ENCODE measurements at regions not wholly inside any gene's neighbourhood (a gene's known extent, or its start where the extent isn't known, plus 50 kb on each side); places are given as distances from the start of the nearest gene placed in this dataset.

DNA sequence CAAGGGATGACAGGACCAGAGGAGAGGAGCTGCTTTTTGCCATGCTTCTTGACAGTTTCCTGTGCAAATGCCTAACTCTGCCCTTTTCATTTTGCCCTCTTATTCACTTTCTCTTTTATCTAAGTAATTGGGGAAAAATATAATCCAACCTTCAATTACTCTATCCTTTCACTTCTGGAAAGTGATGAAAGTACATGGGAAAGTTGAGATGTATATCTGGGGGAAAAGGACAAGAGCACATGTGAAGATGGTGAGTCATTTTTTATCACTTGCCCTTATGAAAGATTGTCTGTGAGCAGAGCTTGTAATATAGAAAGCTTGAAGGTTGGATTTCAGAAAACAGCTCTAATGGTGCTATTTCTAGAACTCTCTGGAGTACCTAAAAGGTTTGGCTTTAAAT is 1070.7 kb downstream of the CNTNAP5 start:
- no peak overlapping the region for H3K27ac ChIP-seq
- TF ChIP-seq CTCF (IDR thresholded peaks at IDR 0.05): no peak
- no peak for TF ChIP-seq ZFX (IDR thresholded peaks at IDR 0.05; ENCODE audit: borderline replicate concordance)

DNA sequence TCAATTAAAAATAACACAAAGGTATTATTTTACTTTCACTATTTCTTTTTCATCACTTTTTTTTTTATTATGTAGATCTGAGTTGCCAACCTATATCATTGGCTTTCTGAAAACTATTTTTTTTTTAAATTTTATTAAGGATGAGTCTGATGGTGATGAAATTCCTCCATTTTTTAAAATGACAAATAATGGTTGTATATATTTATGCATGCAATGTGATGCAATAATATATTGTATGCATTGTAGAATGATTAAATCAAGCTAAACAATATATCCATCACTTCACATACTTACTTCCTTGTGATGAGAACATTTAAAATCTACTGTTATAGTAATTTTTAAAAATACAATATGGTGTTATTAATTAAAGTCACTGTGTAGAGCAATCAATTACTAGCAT is 1081.6 kb downstream of the CNTNAP5 start:
- no peak overlapping the region for H3K27ac ChIP-seq
- TF ChIP-seq CTCF (IDR thresholded peaks at IDR 0.05) (no peak), ZFX (IDR thresholded peaks at IDR 0.05; ENCODE audit: borderline replicate concordance) (no peak)

GRCh38 chr2:125107446-125107845 is 1082.4 kb downstream of the CNTNAP5 start:
- H3K27ac ChIP-seq: no peak overlapping the region
- TF ChIP-seq ZFX (IDR thresholded peaks at IDR 0.05; ENCODE audit: borderline replicate concordance) (no peak), CTCF (IDR thresholded peaks at IDR 0.05) (no peak)

DNA sequence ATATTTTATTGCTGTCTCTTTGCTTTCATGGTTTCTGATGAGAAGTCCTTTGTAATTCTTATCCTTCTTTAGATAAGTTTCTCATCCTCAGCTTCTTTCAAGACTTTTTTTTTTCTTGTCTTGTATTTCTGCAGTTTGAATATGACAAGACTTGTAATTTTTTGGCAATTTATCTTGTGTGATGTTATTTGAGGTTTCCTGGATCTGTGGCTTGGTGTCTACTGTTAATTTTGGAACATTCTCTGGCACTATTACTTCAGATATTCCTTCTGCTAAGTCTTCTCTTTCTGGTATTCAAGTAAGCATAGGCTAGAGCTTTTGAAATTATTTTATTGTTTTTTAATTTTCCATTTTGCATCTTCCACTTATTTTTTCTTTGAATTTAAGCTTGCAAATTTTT is 1083.2 kb downstream of the CNTNAP5 start:
- no peak overlapping the region for H3K27ac ChIP-seq
- no peak for TF ChIP-seq CTCF (IDR thresholded peaks at IDR 0.05)
- no peak for TF ChIP-seq ZFX (IDR thresholded peaks at IDR 0.05; ENCODE audit: borderline replicate concordance)

- H3K27ac ChIP-seq: no peak overlapping the region
- TF ChIP-seq ZFX (IDR thresholded peaks at IDR 0.05; ENCODE audit: borderline replicate concordance) (no peak), CTCF (IDR thresholded peaks at IDR 0.05) (no peak)
Observed at GRCh38 chr2:125125902-125126301, 1100.8 kb downstream of the CNTNAP5 start.

GRCh38 chr2:125160947-125161346 is 1135.9 kb downstream of the CNTNAP5 start:
- no peak for TF ChIP-seq CTCF (IDR thresholded peaks at IDR 0.05)
- no peak for TF ChIP-seq ZFX (IDR thresholded peaks at IDR 0.05; ENCODE audit: borderline replicate concordance)
- H3K27ac ChIP-seq: no peak overlapping the region

GRCh38 chr2:125167152-125167551 is 1142.1 kb downstream of the CNTNAP5 start:
- H3K27ac ChIP-seq: no peak overlapping the region
- no peak for TF ChIP-seq CTCF (IDR thresholded peaks at IDR 0.05)

Measured in 22Rv1 (cell line).